Kasumi-1 (cell line): ENCODE measurements at regions not wholly inside any gene's neighbourhood (a gene's known extent, or its start where the extent isn't known, plus 50 kb on each side); places are given as distances from the start of the nearest gene placed in this dataset.
"Not testable (repeated sequence)": the region's sequence is repeated elsewhere in the genome, so short reads cannot be mapped to it uniquely, and the experiment has no call there.

ENCODE experiments used
- DNase-seq, 2 experiments: peaks; one replicate each; lab custom pipeline; 2025; lab: John Stamatoyannopoulos, UW

DNA sequence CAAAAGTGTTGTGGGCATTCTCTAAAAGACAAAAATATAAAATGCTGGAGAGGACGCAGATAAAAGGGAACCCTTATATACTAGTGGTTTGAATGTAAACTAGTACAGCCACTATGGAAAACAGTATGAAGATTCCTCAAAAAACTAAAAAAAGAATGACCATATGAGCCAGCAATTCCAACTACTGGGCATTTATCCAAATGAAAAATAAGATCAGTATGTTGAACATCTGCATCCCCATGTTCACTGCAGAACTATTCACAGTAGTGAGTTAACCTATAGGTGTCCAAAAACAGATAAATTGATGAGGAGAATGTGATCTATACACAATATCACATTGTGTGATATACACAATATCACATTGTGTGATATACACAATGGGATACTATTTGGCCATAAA lies 1615.3 kb downstream of the PCDH18 start:
- DNase-seq: no peak

DNA sequence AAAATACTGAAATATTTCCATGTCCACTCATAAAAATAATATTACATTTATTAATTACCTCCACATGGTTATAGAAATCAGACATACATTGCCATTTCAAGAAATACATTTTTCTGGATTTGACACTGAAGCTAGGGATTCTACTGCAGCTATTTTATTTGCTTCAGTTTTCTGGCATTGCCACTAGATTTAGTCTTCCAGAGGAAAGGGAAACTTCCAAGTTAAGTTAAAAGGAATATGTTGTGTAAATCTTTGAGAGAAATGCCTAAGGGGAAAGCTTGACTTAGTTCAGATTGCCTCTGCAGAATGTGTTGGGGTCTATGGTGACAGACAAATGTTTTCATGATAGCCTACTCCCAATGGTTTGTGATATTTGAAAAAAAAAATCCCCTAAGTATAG lies 1631.3 kb downstream of the PCDH18 start:
- no peak for DNase-seq

DNA sequence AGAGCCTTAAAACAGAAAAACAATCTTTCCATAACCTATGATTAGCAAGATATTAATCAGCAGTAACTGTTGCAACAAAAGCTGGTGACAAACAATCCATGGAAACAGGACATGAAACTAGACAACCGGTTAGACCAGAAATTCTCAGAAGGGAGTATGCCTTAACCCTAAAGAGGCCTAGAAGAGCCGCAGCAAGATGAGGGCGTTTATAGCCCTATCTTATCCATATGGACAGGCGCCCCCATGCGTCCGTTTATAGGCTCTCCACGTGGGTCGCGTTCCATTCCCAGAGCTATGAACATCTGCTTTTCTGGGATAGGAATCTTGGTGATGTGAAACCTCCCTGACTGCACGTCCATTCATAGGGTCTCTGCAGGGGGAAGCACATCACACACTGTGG lies 1662.7 kb upstream of the PABPC4L start:
- not testable (repeated sequence) for DNase-seq

GRCh38 chr4:135840781-135841180 lies 1639.2 kb upstream of the PABPC4L start:
- no peak for DNase-seq

DNA sequence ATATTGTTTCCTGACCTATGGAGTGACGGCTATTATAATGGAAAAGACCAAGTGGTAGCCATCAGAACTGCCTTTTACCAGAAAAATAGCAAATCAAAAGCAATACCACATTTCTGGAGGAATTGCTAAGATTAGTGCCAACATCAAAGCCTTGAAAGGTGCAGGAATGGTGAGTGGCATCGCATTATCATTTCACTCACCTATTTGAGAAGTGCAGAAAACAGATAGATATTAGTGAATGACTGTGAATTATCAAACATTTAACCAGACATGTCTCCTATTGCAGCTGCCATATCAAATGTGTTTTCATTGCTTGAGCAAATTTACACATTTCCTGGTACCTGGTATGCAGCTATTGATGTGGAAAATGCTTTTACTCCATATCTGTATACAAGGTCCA lies 1638.1 kb upstream of the PABPC4L start:
- DNase-seq: no peak

DNA sequence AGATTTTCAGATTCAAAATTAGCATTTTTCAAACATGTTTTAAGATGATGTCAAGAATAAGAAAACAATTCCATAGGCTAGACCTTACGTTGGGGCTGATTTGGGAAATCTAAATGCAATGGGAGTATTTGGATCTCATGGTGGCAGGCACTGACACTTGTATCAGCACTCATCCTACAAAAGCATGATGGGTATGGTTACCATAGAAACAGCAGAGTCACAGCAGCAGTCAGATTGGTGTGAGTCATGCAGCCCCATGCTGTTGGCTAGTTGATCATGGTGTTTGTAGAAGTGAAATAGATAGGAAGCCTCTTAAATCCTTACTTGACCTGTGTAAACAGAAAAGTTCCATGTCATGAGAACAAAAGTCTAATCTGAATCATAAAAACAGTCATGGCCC lies 1637.3 kb upstream of the PABPC4L start:
- DNase-seq: no peak

GRCh38 chr4:135834471-135834870 lies 1632.9 kb upstream of the PABPC4L start:
- no peak for DNase-seq

GRCh38 chr4:135833529-135833928 lies 1631.9 kb upstream of the PABPC4L start:
- DNase-seq: no peak

DNA sequence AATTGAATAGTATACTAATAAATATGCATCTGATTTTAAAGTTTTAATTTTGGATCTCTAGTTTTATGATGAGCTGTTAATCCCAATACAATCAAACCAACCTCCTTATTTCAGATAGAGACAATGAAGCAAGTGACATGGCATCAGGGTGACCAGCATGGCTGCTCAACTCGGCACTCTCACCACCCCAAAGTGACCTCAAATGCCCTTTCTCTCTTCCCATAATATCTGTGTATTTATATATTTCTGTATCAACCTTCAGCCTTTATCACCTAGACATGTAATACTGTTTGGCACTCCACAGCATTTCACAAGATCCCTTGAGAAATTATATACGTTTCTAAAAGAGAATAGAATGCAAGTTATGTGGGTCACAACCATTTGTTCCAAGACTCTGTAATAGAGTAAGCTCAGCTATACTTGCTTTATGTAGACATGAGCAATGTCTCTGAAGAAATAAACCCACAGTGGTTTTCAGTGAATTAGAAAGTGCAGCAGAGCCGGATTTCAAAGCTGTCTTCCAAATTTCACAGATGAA lies 1623.2 kb upstream of the PABPC4L start:
- no peak for DNase-seq

DNA sequence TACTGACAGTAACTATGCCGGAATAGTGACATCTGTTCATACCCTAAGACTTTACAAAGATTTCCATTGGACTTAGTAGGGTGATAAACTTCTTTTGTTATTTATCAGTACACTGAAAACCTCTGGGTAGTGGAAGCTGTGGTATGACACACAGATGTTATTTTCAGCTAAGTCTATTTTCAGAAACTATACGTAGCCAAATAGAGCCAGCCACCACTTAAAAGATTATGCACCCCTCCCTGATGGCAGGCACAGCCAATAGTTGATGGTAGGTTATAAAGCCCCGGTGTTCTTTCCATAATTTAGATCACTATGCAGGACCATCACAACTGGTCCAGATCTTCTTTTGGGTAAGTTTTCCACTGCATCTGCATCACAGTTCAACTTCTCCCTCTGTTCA lies 1603.2 kb upstream of the PABPC4L start:
- DNase-seq: no peak

DNA sequence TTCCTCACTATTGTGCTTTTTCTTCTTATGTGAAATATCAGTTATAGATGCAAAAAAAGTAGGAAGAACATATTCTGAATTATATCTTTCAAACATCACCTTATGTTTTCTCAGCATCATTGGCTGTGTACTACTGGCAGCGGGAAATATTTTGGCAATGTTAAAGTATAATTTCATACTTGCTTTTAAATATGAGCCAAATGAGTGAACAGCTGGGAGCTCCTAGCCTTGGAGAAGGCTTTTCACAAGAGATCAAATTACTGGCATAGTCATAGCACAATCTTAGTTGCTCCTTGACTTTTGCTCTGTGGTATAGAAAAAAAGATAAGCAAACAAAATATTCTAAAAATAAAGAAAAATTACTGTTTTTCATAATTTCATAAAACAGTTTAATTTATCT lies 1575.8 kb upstream of the PABPC4L start:
- no peak for DNase-seq

DNA sequence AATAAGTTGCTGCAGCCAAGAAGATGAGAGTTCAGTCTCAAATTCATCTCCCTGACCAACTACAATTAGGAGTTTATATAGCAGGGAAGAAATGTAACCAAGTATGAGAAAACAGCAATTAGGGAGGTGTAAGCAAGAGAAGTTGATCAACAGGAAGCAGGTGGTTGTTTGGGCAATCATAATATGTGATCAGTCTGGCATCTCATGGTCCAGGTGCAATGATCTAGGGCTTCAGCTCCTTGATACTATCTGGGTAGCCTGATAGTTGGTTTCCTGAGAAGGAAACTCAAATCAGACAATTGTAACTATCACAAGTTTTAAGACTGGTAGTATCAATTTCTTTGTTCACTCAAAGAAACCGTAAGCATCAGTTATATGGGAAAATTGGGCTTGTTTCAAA lies 1574.3 kb upstream of the PABPC4L start:
- no peak for DNase-seq

- DNase-seq: no peak
Observed at GRCh38 chr4:135770505-135770904, 1568.9 kb upstream of the PABPC4L start.

DNA sequence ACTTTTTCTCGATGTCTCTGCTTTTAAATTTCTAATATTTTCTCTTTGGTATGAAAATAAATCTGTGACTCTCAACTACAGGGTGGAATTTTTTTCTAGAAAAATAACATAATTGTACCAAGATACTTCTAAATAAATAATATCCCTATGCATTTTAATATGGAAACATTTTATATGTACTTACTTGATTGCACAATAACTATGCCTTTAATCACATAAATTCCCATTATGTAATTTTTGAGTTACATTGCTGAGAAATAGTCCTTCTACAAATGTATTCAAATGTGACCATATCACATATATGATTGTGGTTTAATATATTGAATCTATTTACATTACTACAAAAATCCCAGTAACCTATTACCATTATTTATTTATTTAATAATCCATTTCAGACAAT lies 1543.3 kb upstream of the PABPC4L start:
- DNase-seq: no peak

- no peak for DNase-seq
Observed at GRCh38 chr4:135741583-135741982, 1540.0 kb upstream of the PABPC4L start.

- no peak for DNase-seq
Observed at GRCh38 chr4:135739354-135739753, 1537.8 kb upstream of the PABPC4L start.

GRCh38 chr4:135735512-135735911 lies 1533.9 kb upstream of the PABPC4L start:
- DNase-seq: no peak

- DNase-seq: no peak
Observed at GRCh38 chr4:135732448-135732847, 1530.9 kb upstream of the PABPC4L start.

DNA sequence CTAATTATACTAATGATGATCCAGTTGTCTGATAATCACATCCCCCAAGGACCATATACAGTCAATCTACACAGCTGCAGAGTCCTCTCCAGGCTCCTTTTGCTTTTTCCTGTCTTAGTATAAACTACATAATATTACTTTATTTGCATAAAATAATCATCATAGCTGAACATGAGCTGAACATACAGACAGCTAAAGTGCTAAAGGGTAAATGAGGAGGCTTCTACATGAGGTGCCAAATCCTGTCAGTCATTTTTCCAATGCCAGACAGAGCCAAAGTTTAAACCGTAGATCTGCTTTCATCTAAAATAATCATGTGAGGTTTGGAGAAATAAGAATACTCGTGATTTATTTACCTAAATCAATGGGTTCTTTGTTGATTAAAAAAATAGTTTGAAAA lies 1530.1 kb upstream of the PABPC4L start:
- DNase-seq: no peak

DNA sequence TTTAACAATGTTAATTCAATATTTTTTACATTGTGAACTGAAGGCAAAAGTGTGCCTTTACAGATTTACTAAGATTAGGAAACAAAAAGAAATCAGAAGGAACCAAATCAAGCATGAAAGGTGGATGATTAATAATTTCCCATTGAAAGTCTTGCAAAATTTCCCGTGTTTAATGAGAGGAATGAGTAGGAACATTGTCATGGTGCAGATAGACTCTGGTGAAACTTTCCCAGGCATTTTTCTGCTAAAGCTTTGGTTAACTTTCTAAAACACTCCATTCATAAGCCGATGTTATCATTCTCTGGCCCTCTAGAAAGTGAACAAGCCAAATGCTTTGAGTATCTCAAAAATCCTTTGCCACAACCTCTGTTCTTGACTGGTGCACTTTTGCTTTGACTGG lies 1522.8 kb upstream of the PABPC4L start:
- DNase-seq: no peak

DNA sequence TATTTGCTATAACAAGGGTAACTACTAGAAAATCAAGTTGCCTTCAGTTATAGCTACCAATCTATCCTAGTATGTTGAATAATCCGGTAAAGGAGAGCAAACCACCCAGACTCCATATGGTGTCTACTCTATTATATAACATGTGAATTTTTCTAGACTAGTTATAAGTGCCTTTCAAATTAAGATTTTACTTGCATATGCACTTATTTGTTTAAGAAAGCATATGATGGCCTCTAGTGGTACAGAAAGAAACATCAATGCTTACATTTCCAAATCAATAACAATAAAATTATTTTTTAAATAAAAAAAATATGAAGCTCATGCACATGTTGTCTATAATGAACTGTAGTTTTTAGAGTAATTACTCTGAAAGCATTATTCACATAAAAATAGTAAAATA lies 1516.4 kb upstream of the PABPC4L start:
- DNase-seq: peak; percentile 6 to 8

DNA sequence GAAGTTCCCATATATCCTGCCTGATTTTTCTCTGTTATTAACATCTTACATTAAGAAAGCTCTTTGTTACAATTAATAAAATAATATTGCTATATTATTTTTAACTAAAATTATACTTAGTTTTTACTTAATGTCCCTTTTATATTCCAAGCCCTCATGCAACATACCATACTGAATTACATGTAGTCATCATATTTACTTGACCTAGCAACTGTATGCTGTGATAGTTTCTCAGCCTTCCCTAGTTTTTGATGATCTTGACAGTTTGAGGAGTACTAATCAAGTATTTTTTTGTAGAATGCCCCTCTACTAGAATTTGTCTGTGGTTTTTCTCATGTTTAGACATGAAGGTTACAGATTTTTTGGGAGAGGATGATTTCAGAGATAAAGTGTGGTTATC lies 1503.8 kb upstream of the PABPC4L start:
- no peak for DNase-seq

DNA sequence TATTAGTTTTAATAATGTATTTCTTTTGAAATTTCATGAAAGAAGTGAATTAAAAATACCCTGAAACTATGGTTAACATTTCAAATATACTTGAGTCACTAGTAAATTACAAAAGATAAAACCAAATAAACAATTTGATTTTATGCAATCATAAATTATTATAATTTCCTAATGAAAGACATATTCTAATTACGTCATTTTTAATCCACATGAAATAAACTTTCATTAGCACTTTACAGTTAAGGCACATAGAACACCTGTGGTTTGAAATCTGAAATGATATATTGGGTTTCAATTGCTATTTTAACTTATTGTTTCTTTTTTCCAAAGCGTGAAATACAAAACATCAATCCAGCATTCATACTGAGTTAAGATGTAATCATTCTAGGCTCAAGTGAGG lies 1492.5 kb upstream of the PABPC4L start:
- DNase-seq: no peak

DNA sequence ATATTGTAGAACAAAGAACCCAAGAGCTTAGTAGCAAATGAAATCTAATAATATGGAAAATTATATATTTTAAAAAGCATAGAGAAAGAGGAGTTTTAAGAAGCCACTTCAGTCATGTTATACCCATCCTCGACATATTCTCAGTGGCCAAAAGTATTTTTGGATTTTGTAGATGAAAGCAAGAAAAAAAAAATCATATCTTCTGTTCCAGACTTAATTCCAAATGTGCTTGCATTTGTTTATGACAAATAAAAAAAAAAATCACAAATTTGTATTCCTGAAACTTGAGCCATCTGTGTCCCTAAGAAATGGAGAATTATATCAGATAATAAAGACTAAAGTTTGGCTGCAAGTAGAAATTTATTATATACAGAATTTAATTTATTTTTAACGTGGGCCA lies 1482.4 kb upstream of the PABPC4L start:
- no peak for DNase-seq

- no peak for DNase-seq
Observed at GRCh38 chr4:135672202-135672601, 1470.6 kb upstream of the PABPC4L start.
